ENCODE measurements at regions not wholly inside any gene's neighbourhood (a gene's known extent, or its start where the extent isn't known, plus 50 kb on each side); places are given as distances from the start of the nearest gene placed in this dataset.

DNA sequence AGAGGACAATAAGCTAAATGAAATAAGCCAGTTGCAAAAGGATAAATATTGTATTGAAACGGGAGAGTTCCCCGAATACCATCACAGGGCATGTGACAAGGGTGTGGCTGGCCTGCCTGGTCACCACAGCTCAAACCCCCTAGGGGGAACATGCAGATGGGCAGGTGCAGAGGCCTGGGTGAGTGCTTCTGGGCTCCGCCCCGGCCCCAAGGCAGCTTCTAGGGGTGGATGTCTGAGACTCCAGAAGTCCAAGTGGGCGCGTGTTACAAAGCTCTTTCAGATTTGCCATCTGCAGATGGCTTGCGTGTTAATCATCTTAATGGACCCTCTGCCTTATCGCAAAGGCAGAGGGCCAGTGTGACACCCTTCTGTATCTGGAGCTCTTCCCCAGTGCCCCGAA lies 559.2 kb upstream of the IMPG1 start:
- no peaks in the 10 kb centered on the region for H3K79me2 ChIP-seq (ENCODE audit: insufficient read depth, low read length)
- H3K27me3 ChIP-seq (ENCODE audit: insufficient read depth, low read length, poor library complexity, severe bottlenecking), result no peaks in the 10 kb centered on the region
- no peaks in the 10 kb centered on the region for H3K4me1 ChIP-seq (ENCODE audit: insufficient read depth, low read length, poor library complexity, severe bottlenecking)
- H3K9me2 ChIP-seq (replicated peaks; ENCODE audit: low read depth, low read length), result no peaks in the 10 kb centered on the region
- no peak overlapping the region for H3K9ac ChIP-seq (ENCODE audit: low read depth, low read length, poor library complexity, severe bottlenecking)
- no peaks in the 10 kb centered on the region for H3K36me3 ChIP-seq (ENCODE audit: insufficient read depth, low read length)
- H4K20me1 ChIP-seq (ENCODE audit: insufficient read depth, low read length, poor library complexity, severe bottlenecking), result no peaks in the 10 kb centered on the region
- H3K9me3 ChIP-seq (ENCODE audit: insufficient read depth, low read depth, low read length), result no peaks in the 10 kb centered on the region
- no peak overlapping the region for H3K4me2 ChIP-seq (ENCODE audit: low read depth, low read length, poor library complexity, severe bottlenecking)
- H3F3A ChIP-seq (ENCODE audit: low read depth), result no peaks in the 10 kb centered on the region
- H2AFZ ChIP-seq (ENCODE audit: low read length), result no peak overlapping the region
- H3K4me3 ChIP-seq (ENCODE audit: low read length, poor library complexity, severe bottlenecking), result no peak overlapping the region
- TF ChIP-seq EZH2phosphoT487 (IDR thresholded peaks at IDR 0.05; ENCODE audit: borderline replicate concordance), result no peak
- TF ChIP-seq, protein P1, sequence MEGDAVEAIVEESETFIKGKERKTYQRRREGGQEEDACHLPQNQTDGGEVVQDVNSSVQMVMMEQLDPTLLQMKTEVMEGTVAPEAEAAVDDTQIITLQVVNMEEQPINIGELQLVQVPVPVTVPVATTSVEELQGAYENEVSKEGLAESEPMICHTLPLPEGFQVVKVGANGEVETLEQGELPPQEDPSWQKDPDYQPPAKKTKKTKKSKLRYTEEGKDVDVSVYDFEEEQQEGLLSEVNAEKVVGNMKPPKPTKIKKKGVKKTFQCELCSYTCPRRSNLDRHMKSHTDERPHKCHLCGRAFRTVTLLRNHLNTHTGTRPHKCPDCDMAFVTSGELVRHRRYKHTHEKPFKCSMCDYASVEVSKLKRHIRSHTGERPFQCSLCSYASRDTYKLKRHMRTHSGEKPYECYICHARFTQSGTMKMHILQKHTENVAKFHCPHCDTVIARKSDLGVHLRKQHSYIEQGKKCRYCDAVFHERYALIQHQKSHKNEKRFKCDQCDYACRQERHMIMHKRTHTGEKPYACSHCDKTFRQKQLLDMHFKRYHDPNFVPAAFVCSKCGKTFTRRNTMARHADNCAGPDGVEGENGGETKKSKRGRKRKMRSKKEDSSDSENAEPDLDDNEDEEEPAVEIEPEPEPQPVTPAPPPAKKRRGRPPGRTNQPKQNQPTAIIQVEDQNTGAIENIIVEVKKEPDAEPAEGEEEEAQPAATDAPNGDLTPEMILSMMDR (conservative IDR thresholded peaks at IDR 0.05; ENCODE audit: low read length), result no peak

DNA sequence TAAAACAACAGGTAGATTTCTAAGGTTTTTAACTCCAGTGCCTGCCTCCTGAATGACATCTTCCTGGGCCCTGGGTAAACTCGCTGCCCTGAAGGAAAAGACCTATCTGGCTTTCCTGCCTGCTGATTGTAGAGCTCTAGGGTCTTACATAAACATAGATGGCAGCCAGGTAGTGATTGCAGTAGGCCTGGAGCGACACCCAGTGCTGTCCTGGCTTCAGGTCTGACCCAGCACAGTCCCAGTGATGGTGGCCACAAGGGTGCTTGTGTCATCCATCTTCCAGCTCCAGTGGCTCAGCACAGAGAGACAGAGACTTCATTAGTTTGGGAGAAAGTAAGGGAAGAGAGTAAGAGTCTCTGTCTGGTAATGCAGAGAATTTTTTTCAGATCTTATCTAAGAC lies 542.9 kb upstream of the IMPG1 start:
- H2AFZ ChIP-seq (ENCODE audit: low read length), result no peak overlapping the region
- H3K9me3 ChIP-seq (ENCODE audit: insufficient read depth, low read depth, low read length), result no peaks in the 10 kb centered on the region
- no peak overlapping the region for H3K4me2 ChIP-seq (ENCODE audit: low read depth, low read length, poor library complexity, severe bottlenecking)
- TF ChIP-seq, protein P1 (conservative IDR thresholded peaks at IDR 0.05; ENCODE audit: low read length), result no peak
- TF ChIP-seq EZH2phosphoT487 (IDR thresholded peaks at IDR 0.05; ENCODE audit: borderline replicate concordance), result no peak
- H3K36me3 ChIP-seq (ENCODE audit: insufficient read depth, low read length), result no peaks in the 10 kb centered on the region
- H3K4me3 ChIP-seq (ENCODE audit: low read length, poor library complexity, severe bottlenecking), result no peak overlapping the region
- H3K9me2 ChIP-seq (replicated peaks; ENCODE audit: low read depth, low read length), result no peaks in the 10 kb centered on the region
- no peaks in the 10 kb centered on the region for H3K79me2 ChIP-seq (ENCODE audit: insufficient read depth, low read length)
- no peaks in the 10 kb centered on the region for H3F3A ChIP-seq (ENCODE audit: low read depth)
- H3K27me3 ChIP-seq (ENCODE audit: insufficient read depth, low read length, poor library complexity, severe bottlenecking), result no peaks in the 10 kb centered on the region
- no peak overlapping the region for H3K9ac ChIP-seq (ENCODE audit: low read depth, low read length, poor library complexity, severe bottlenecking)
- no peaks in the 10 kb centered on the region for H4K20me1 ChIP-seq (ENCODE audit: insufficient read depth, low read length, poor library complexity, severe bottlenecking)
- H3K4me1 ChIP-seq (ENCODE audit: insufficient read depth, low read length, poor library complexity, severe bottlenecking), result no peaks in the 10 kb centered on the region

DNA sequence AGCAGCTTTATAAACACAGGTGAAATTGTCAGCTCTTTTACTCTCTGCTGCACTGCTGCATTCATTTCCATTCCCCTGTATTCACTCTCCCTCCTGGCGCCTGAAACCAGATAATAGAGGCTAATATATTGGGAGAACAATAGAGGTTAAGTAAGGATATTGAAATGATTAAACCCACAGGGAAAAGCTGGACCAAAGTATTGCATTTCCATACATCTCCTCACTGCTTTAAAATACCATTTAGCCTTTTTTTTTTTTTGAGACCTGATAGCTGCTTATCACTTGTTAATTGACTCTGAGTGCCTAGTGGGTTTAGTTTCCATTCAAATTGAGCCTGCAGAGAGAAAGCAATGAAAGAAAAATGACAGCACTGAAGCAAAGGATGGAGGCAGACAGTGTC lies 540.5 kb upstream of the IMPG1 start:
- Histone ChIP-seq H3K9ac (ENCODE audit: low read depth, low read length, poor library complexity, severe bottlenecking) (no peak overlapping the region), H3K9me3 (ENCODE audit: insufficient read depth, low read depth, low read length) (no peaks in the 10 kb centered on the region), H3K27me3 (ENCODE audit: insufficient read depth, low read length, poor library complexity, severe bottlenecking) (no peaks in the 10 kb centered on the region), H3K9me2 (replicated peaks; ENCODE audit: low read depth, low read length) (no peaks in the 10 kb centered on the region), H3F3A (ENCODE audit: low read depth) (no peaks in the 10 kb centered on the region), H3K4me3 (ENCODE audit: low read length, poor library complexity, severe bottlenecking) (no peak overlapping the region), H3K79me2 (ENCODE audit: insufficient read depth, low read length) (no peaks in the 10 kb centered on the region), H2AFZ (ENCODE audit: low read length) (no peak overlapping the region), H4K20me1 (ENCODE audit: insufficient read depth, low read length, poor library complexity, severe bottlenecking) (no peaks in the 10 kb centered on the region), H3K36me3 (ENCODE audit: insufficient read depth, low read length) (no peaks in the 10 kb centered on the region), H3K4me2 (ENCODE audit: low read depth, low read length, poor library complexity, severe bottlenecking) (no peak overlapping the region), H3K4me1 (ENCODE audit: insufficient read depth, low read length, poor library complexity, severe bottlenecking) (no peaks in the 10 kb centered on the region)
- TF ChIP-seq, protein P1 (conservative IDR thresholded peaks at IDR 0.05; ENCODE audit: low read length), result no peak
- no peak for TF ChIP-seq EZH2phosphoT487 (IDR thresholded peaks at IDR 0.05; ENCODE audit: borderline replicate concordance)
